GM06990 (cell line): ENCODE measurements at regions not wholly inside any gene's neighbourhood (a gene's known extent, or its start where the extent isn't known, plus 50 kb on each side); places are given as distances from the start of the nearest gene placed in this dataset.

Experiments
- DNase-seq: peaks from one replicate; pipeline ENCODE4 v3.0.0-alpha.2; 2011; ENCODE audit not compliant: insufficient read length; ENCODE audit errors: extremely low read depth
- H3K27me3 ChIP-seq: replicated peaks from 2 replicates; pipeline ENCODE4 v1.6.0; 2011; ENCODE audit warnings: low read length; ENCODE audit not compliant: control insufficient read depth, insufficient read depth
- H3K36me3 ChIP-seq: 2 replicates; pipeline ENCODE4 v1.5.1; 2011; ENCODE audit warnings: low read length; ENCODE audit not compliant: control insufficient read depth, insufficient read depth
- H3K4me3 ChIP-seq: replicated peaks from 2 replicates; pipeline ENCODE4 v1.5.1; 2011; ENCODE audit warnings: low read depth, mild to moderate bottlenecking, control low read depth, low read length
- CTCF ChIP-seq: IDR thresholded peaks from 2 replicates; pipeline ENCODE4 v1.5.1; 2011; ENCODE audit warnings: low read length, control low read depth, mild to moderate bottlenecking, inconsistent platforms; ENCODE audit not compliant: insufficient read depth, poor library complexity, severe bottlenecking

- Histone ChIP-seq H3K4me3 (no peak overlapping the region), H3K27me3 (no peaks in the 10 kb centered on the region), H3K36me3 (no peaks in the 10 kb centered on the region)
- no peak for DNase-seq
- no peak for TF ChIP-seq CTCF
Measured at GRCh38 chr6:140897804-140898573, 1234.7 kb upstream of the GJE1 start.

- no peak for TF ChIP-seq CTCF
- Histone ChIP-seq H3K36me3 (no peaks in the 10 kb centered on the region), H3K4me3 (no peak overlapping the region), H3K27me3 (no peaks in the 10 kb centered on the region)
- DNase-seq = no peak
Measured at GRCh38 chr6:140897349-140897748, 1235.4 kb upstream of the GJE1 start.

GRCh38 chr6:140893432-140893831 is 1239.3 kb upstream of the GJE1 start:
- TF ChIP-seq CTCF = no peak
- H3K4me3 ChIP-seq = no peak overlapping the region
- no peak for DNase-seq
- no peaks in the 10 kb centered on the region for H3K27me3 ChIP-seq
- no peaks in the 10 kb centered on the region for H3K36me3 ChIP-seq

- Histone ChIP-seq H3K27me3 (no peaks in the 10 kb centered on the region), H3K4me3 (no peak overlapping the region), H3K36me3 (no peaks in the 10 kb centered on the region)
- DNase-seq = no peak
- no peak for TF ChIP-seq CTCF
Measured at GRCh38 chr6:140879946-140880345, 1252.8 kb upstream of the GJE1 start.

- Histone ChIP-seq H3K27me3 (no peaks in the 10 kb centered on the region), H3K4me3 (no peak overlapping the region), H3K36me3 (no peaks in the 10 kb centered on the region)
- TF ChIP-seq CTCF = no peak
- DNase-seq = no peak
Measured at GRCh38 chr6:140874066-140874465, 1258.7 kb upstream of the GJE1 start.

GRCh38 chr6:140872885-140873284 is 1259.8 kb upstream of the GJE1 start:
- Histone ChIP-seq H3K36me3 (no peaks in the 10 kb centered on the region), H3K4me3 (no peak overlapping the region), H3K27me3 (no peaks in the 10 kb centered on the region)
- no peak for DNase-seq
- TF ChIP-seq CTCF = no peak
